ENCODE measurements at regions not wholly inside any gene's neighbourhood (a gene's known extent, or its start where the extent isn't known, plus 50 kb on each side); places are given as distances from the start of the nearest gene placed in this dataset.

DNA sequence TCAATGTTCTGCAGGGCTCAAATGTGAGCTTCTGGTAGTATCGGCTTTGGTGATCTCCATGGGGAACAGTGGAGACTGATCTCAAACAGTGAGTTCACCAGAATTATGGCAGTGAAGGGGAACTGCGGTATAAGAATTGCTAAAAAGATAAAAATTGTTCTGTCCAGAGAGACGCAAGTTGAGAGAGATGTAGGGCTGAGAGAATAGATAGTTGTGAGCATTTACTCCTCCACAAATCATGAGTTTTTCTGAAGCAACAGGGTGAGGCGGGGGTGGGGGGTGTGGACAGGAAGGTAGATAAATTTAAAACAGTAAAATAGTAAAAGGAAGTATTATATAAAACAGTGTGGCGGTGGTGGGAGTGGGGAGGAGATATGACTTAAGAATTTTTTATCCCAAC, 98.6 kb upstream of the NEDD9 start (continued):
- TF ChIP-seq, protein P1, sequence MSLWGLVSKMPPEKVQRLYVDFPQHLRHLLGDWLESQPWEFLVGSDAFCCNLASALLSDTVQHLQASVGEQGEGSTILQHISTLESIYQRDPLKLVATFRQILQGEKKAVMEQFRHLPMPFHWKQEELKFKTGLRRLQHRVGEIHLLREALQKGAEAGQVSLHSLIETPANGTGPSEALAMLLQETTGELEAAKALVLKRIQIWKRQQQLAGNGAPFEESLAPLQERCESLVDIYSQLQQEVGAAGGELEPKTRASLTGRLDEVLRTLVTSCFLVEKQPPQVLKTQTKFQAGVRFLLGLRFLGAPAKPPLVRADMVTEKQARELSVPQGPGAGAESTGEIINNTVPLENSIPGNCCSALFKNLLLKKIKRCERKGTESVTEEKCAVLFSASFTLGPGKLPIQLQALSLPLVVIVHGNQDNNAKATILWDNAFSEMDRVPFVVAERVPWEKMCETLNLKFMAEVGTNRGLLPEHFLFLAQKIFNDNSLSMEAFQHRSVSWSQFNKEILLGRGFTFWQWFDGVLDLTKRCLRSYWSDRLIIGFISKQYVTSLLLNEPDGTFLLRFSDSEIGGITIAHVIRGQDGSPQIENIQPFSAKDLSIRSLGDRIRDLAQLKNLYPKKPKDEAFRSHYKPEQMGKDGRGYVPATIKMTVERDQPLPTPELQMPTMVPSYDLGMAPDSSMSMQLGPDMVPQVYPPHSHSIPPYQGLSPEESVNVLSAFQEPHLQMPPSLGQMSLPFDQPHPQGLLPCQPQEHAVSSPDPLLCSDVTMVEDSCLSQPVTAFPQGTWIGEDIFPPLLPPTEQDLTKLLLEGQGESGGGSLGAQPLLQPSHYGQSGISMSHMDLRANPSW (CRISPR knock-in tag; conservative IDR thresholded peaks at IDR 0.05; ENCODE audit: low read depth): no peak
- TF ChIP-seq MXD4 (CRISPR knock-in tag; IDR thresholded peaks at IDR 0.05; ENCODE audit: borderline replicate concordance) (no peak), NR1H2 (CRISPR knock-in tag; IDR thresholded peaks at IDR 0.05) (no peak)

DNA sequence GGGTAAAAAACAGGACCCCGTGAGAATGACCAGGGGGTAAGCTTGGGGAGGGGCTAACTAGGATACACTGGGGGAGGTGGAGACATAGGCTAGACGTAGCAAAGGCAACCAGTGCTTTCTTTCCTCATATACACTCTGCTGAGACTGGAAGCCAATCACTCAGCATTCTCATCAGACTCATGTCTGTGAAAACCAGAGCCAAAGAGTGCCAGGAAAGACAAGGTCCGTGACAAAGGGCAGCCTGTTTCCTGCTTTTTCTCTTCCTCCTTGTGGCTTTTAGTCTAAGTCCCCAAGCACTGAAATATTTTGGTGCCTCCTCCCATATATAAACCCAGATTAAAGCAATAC, 97.9 kb upstream of the NEDD9 start:
- Mint-ChIP-seq H3K4me3 (no peak overlapping the region), H3K4me1 (peaks cover 6% of the 10 kb centered on the region), H3K27ac (no peak overlapping the region), H3K9me3 (no peaks in the 10 kb centered on the region), H3K27me3 (ENCODE audit: low read depth) (no peaks in the 10 kb centered on the region), H3K36me3 (no peaks in the 10 kb centered on the region)
- DNase-seq (ENCODE audit: low spot score): no peak
- no peak for ATAC-seq
- POLR2A ChIA-PET: no interaction called here
- CTCF ChIA-PET: no interaction called here
- TF ChIP-seq, protein P2, sequence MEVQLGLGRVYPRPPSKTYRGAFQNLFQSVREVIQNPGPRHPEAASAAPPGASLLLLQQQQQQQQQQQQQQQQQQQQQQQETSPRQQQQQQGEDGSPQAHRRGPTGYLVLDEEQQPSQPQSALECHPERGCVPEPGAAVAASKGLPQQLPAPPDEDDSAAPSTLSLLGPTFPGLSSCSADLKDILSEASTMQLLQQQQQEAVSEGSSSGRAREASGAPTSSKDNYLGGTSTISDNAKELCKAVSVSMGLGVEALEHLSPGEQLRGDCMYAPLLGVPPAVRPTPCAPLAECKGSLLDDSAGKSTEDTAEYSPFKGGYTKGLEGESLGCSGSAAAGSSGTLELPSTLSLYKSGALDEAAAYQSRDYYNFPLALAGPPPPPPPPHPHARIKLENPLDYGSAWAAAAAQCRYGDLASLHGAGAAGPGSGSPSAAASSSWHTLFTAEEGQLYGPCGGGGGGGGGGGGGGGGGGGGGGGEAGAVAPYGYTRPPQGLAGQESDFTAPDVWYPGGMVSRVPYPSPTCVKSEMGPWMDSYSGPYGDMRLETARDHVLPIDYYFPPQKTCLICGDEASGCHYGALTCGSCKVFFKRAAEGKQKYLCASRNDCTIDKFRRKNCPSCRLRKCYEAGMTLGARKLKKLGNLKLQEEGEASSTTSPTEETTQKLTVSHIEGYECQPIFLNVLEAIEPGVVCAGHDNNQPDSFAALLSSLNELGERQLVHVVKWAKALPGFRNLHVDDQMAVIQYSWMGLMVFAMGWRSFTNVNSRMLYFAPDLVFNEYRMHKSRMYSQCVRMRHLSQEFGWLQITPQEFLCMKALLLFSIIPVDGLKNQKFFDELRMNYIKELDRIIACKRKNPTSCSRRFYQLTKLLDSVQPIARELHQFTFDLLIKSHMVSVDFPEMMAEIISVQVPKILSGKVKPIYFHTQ (CRISPR knock-in tag; IDR thresholded peaks at IDR 0.05): no peak

DNA sequence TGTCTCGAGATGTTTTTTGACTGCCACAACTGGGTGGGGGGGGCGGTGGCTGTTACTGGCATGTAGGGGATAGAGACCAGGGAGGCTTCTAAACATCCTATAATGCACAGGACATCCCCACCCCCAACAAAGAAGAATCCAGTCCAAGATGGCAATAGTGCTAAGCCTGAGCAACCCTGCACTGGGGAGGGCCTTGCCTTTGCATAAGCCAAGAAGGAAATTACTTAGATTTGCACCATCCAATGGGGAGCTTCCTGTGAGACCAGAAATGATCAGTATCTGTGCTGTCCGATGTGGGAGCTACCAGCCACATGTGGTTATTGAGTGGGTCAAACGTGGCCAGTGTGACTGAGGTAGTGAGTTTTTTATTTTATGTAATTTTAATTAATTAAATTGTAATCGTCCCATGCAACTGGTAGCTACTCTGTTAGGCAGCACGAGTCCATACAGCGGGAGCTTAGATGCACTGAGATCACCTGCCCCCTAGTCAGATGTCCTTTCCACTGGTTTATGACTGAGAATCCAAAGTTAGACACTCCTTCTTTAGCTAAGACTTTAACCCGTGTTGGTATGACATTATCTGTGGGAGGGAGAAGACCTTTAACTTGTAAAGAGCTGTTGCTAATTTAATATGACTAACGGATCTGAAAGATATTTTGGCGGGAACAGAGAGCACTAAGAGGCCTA, 97.4 kb upstream of the NEDD9 start:
- Mint-ChIP-seq H3K9me3 (no peaks in the 10 kb centered on the region), H3K36me3 (no peaks in the 10 kb centered on the region), H3K27ac (no peak overlapping the region), H3K4me1 (peaks cover 10% of the 10 kb centered on the region), H3K27me3 (ENCODE audit: low read depth) (no peaks in the 10 kb centered on the region; the same call in 1 of the 2 replicates), H3K4me3 (no peak overlapping the region)
- POLR2A ChIA-PET: no interaction called here
- ATAC-seq (no peak), DNase-seq (ENCODE audit: low spot score) (no peak)
- no peak for TF ChIP-seq MYBL2 (CRISPR knock-in tag; IDR thresholded peaks at IDR 0.05)
- CTCF ChIA-PET: interaction anchor here (0.8 kb wide), 1 partner anchor 176 kb away, joined by 3 read pairs; no protein-coding TSS in a partner anchor

DNA sequence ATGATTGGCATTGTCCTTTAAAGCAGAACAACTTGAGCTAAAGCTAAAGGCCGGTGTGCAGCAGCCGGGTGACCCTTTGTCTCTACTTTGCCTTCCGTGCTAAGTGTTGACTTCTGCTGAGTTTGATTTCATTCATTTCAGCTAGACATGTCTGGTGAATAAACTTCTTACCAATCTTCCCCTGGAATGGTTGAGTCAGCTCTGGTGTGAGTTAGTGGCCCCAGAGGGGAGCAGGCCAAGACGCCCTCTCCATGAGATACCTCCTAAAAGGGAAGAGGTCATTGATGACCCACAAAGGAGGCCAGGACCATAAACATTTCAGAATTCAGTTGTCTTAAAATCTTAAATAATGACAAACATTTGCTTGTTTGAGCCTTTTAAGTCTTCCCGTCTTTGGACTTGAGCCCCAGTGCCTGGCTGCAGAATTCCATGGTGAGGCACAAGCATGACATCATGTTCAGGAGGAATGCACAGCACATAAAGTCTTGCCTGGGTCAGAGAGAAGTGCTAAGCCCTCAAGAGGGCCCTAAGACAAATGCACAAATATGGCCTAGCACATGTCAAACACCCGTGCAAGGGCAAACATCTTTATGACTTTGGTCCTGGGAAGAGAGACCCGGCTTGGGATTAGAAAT, 96.3 kb upstream of the NEDD9 start:
- no peaks in the 10 kb centered on the region for H3K9me3 Mint-ChIP-seq
- H3K4me1 Mint-ChIP-seq: peaks cover 18% of the 10 kb centered on the region
- H3K27me3 Mint-ChIP-seq (ENCODE audit: low read depth): no peaks in the 10 kb centered on the region; the same call in none of the 2 replicates
- no peak overlapping the region for H3K4me3 Mint-ChIP-seq
- no peaks in the 10 kb centered on the region for H3K36me3 Mint-ChIP-seq
- ATAC-seq (no peak), DNase-seq (ENCODE audit: low spot score) (no peak)
- ChIA-PET CTCF (no interaction called here), POLR2A (interaction anchor here (0.5 kb wide), 1 partner anchor 94 kb away, joined by 8 read pairs; no protein-coding TSS in a partner anchor)
- no peak overlapping the region for H3K27ac Mint-ChIP-seq
- TF ChIP-seq, protein P3, sequence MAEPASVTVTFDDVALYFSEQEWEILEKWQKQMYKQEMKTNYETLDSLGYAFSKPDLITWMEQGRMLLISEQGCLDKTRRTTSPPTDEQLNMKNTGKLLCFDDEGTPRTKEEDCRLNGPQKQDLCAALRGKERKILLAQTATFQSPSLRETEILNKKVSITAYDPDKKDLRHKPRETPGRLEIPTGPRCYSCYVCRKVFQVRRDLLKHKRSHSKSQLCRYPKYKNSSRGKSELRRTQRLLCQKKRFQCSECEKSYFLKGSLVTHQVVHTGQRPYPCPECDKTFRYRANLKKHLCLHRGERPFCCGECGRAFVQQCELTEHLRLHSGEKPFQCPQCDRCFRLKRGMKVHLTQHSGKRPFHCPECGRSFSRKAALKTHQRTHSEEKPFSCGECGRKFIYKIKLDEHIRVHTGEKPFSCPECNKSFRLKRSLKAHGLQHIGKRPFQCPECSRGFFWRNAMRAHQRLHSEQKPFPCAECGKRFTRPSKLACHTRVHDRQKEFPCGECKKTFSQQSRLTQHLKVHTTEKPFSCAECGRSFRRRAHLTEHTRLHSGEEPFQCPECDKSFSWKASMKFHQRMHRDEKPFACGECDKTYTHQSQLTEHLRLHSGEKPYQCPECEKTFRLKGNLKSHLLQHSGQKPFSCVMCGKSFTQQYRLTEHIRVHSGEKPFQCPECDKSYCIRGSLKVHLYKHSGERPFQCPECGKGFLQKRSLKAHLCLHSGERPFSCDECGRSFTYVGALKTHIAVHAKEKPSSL (CRISPR knock-in tag; conservative IDR thresholded peaks at IDR 0.05): no peak
- TF ChIP-seq RELA (CRISPR knock-in tag; IDR thresholded peaks at IDR 0.05; ENCODE audit: borderline replicate concordance) (no peak), IRF2 (CRISPR knock-in tag; IDR thresholded peaks at IDR 0.05; ENCODE audit: borderline replicate concordance, low read depth) (no peak), SP1 (CRISPR knock-in tag; conservative IDR thresholded peaks at IDR 0.05) (no peak)
- TF ChIP-seq, protein P4, sequence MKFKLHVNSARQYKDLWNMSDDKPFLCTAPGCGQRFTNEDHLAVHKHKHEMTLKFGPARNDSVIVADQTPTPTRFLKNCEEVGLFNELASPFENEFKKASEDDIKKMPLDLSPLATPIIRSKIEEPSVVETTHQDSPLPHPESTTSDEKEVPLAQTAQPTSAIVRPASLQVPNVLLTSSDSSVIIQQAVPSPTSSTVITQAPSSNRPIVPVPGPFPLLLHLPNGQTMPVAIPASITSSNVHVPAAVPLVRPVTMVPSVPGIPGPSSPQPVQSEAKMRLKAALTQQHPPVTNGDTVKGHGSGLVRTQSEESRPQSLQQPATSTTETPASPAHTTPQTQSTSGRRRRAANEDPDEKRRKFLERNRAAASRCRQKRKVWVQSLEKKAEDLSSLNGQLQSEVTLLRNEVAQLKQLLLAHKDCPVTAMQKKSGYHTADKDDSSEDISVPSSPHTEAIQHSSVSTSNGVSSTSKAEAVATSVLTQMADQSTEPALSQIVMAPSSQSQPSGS (CRISPR knock-in tag; IDR thresholded peaks at IDR 0.05; ENCODE audit: borderline replicate concordance, low read depth): no peak
- TF ChIP-seq, protein P5, sequence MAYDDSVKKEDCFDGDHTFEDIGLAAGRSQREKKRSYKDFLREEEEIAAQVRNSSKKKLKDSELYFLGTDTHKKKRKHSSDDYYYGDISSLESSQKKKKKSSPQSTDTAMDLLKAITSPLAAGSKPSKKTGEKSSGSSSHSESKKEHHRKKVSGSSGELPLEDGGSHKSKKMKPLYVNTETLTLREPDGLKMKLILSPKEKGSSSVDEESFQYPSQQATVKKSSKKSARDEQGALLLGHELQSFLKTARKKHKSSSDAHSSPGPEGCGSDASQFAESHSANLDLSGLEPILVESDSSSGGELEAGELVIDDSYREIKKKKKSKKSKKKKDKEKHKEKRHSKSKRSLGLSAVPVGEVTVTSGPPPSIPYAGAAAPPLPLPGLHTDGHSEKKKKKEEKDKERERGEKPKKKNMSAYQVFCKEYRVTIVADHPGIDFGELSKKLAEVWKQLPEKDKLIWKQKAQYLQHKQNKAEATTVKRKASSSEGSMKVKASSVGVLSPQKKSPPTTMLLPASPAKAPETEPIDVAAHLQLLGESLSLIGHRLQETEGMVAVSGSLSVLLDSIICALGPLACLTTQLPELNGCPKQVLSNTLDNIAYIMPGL (CRISPR knock-in tag; IDR thresholded peaks at IDR 0.05): no peak

Data from WTC11 (cell line).